SIG-M5 treated with dmso at 0.1 percent for 504 hours (cell line): ENCODE measurements at regions not wholly inside any gene's neighbourhood (a gene's known extent, or its start where the extent isn't known, plus 50 kb on each side); places are given as distances from the start of the nearest gene placed in this dataset.

Source experiments
- DNase-seq: peaks from one replicate; lab custom pipeline; 2025; ENCODE audit not compliant: unreplicated experiment; lab: John Stamatoyannopoulos, UW

GRCh38 chr2:163856941-163857340 lies 121.1 kb upstream of the FIGN start:
- DNase-seq, result no peak

GRCh38 chr2:163852616-163853015 lies 116.8 kb upstream of the FIGN start:
- no peak for DNase-seq

- DNase-seq, result no peak
These were observed 114.1 kb upstream of the FIGN start for GRCh38 chr2:163849756-163850435.

GRCh38 chr2:163838890-163839289 lies 103.1 kb upstream of the FIGN start:
- no peak for DNase-seq

- DNase-seq, result no peak
These were observed 100.4 kb upstream of the FIGN start for GRCh38 chr2:163836167-163836566.

GRCh38 chr2:163834841-163835240 lies 99.0 kb upstream of the FIGN start:
- no peak for DNase-seq

GRCh38 chr2:163834221-163834620 lies 98.4 kb upstream of the FIGN start:
- no peak for DNase-seq

- no peak for DNase-seq
These were observed 93.0 kb upstream of the FIGN start for GRCh38 chr2:163828771-163829170.

GRCh38 chr2:163822033-163822432 lies 86.2 kb upstream of the FIGN start:
- DNase-seq, result no peak

- no peak for DNase-seq
These were observed 77.2 kb upstream of the FIGN start for GRCh38 chr2:163812926-163813520.

- no peak for DNase-seq
These were observed 72.6 kb upstream of the FIGN start for GRCh38 chr2:163808406-163808805.

- no peak for DNase-seq
These were observed 66.5 kb upstream of the FIGN start for GRCh38 chr2:163802284-163802683.

GRCh38 chr2:163801486-163801885 lies 65.7 kb upstream of the FIGN start:
- DNase-seq, result no peak

GRCh38 chr2:163800951-163801381 lies 65.2 kb upstream of the FIGN start:
- DNase-seq, result no peak

- no peak for DNase-seq
These were observed 64.0 kb upstream of the FIGN start for GRCh38 chr2:163799807-163800206.

GRCh38 chr2:163794635-163795034 lies 58.8 kb upstream of the FIGN start:
- DNase-seq, result no peak
